Left ventricle myocardium superior (tissue), 1 donor: ENCODE measurements at regions not wholly inside any gene's neighbourhood (a gene's known extent, or its start where the extent isn't known, plus 50 kb on each side); places are given as distances from the start of the nearest gene placed in this dataset.
"Not testable (repeated sequence)": the region's sequence is repeated elsewhere in the genome, so short reads cannot be mapped to it uniquely, and the experiment has no call there.

ENCODE experiments used
- ATAC-seq: fragments of 200-7000 bp; cut with Tn5 transposase; one replicate; pipeline ENCODE4 v1.9.1; 2020; ENCODE audit warnings: mild to moderate bottlenecking, moderate library complexity
- DNase-seq: peaks from one replicate; pipeline ENCODE4 v3.0.0-alpha.2; 2020
- intact Hi-C: fragments of 100-400 bp; cut with micrococcal nuclease; formaldehyde crosslinking; loops from one replicate; pipeline ENCODE4 v1.11.0; 2022
- donor health status: DM: no; HTN: yes; CAD: no; lungs with severe emphysema.

DNA sequence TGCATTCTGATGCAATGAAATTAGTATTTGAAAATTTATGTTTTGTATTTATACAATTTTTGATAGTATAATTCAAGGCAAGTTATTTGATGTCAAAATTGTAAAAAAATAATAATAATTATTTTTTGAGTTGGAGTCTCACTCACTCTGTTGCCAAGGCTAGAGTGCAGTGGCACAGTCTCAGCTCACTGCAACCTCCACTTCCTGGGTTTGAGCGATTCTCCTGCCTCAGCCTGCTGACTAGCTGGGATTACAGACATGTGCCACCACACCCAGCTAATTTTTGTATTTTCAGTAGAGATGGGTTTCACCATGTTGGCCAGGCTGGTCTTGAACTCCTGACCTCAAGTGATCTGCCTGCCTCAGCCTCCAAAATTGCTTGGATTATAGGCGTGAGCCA, 342.4 kb upstream of the ARPP21 start:
- DNase-seq, intact Hi-C loops, ATAC-seq: not testable (repeated sequence)

DNA sequence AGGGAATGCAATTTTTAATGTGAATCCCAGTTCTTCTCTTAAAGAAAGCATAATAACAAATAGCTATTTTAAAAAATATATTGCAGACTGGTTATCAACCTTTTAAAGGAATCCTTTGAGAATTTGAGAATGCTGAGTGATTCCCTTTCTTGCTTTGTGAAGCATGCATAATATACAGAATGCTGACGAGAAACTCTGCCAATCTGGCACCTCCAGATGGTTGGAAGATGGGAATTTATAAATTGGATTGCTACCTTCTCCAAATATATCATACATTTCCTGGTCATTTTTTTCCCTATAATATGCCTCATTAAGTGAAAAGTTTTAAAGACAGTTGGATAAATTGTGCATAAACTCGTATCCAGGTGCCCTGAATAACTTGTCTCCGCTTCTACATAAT, 333.9 kb upstream of the ARPP21 start:
- ATAC-seq (no peak), DNase-seq (no peak)
- intact Hi-C loops = no loop called here

DNA sequence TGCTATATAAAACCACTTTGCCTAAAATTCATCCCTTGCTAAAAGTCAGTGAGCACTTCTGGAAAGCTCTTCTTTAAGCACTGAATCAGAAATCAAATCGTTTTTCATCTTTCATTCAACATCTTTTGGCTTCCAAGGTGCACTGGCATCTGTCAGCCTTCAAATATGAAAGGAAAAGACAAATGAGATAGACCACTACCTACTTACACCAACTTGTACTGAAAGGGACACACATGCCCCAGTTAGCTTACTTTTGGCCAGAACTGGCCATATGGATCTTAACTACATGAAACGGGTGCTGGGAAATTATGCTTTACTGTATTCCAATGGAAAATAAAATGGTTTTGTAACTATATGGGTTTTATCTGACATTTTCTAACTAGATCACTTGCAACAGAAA, 332.0 kb upstream of the ARPP21 start:
- intact Hi-C loops = no loop called here
- DNase-seq (no peak), ATAC-seq (no peak)

DNA sequence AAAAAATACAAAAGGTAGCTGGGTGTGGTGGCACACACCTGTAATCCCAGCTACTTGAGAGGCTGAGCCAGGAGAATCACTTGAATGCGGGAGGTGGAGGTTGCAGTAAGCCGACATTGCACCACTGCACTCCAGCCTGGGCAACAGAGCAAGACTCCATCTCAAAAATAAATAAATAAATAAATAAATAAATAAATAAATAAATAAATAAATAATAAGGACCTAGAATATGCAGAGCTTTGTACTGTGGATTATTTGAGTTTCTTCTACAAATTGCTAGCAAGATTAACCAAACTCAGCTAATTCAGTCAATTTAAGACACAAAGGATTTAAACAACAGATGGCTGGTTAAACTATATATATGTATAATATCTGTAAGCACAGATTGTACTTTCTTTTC, 322.5 kb upstream of the ARPP21 start:
- ATAC-seq, DNase-seq, intact Hi-C loops: not testable (repeated sequence)

DNA sequence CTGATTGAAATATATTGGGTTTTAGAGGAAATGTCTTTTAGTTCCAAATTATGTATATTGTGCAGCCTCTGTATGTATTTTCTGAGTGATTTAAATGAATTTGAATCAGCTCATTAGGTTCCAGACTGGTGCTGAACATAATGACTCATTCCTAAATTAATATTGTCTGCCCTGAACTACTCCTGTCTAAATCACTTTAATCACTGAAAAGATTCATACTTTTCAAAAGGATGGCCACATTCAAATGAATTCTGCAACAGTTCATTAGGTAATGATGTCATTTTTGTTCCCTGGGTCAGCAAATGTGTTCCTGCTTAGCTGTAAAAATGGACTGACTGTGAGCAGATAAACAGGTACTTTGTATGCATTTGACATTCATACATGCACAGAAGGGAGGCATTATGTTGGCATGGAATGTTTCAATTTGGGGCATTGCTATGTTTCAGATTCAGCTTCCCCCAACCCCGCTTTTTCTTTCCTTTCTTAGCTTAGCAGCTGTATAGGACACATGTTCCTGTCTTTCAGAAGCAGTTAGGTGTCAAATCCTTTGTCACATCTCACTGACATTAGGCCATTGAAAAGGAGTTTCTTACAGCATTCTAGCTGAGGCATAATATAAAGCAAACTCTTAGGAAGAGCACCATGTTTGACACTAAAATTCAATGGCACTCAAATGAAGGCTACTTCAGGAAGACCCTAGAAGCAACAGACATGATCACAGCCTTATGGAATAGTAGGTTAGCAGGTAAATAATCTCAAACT, 318.5 kb upstream of the ARPP21 start:
- intact Hi-C loops = no loop called here

DNA sequence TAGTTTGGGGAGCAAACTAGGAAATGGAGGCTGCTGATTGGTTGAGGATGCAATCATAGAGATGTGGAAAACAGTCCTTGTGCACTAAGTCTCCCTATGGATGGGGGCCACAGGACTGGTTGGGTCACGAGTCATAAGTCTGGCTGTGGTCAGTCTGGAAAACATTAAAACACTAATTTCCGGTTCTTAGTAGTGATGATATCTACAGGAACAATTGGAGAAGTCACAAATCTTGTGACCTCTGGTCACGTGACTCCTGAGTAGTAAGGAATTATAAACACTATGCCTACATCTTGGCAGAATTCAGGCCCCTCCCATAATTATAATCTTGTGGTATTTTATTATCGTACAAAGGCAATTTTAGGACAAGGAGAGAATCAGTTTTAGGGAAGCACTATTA, 317.3 kb upstream of the ARPP21 start:
- ATAC-seq = no peak
- intact Hi-C loops = no loop called here
- DNase-seq = no peak

More for the DNA sequence above, 318.5 kb upstream of the ARPP21 start:
- ATAC-seq = no peak
- no peak for DNase-seq

DNA sequence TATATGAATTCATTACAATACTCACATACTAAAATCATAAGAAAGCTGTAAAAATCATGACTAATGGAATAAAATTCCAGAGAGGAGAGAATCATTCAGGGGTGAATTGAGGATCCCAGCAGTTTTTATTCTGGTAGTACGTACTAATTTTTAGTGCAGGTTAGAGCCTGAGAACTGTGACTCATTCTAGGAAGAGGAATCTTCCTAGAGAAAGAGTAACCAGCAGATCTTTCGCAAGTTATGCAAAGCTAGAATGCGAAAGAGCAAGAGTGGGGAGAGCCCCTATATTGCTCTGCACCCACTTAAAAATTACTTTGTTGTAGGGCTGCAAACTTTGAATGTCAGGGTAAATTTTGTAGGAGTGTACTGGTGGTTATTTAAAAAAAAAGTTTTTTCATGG, 303.6 kb upstream of the ARPP21 start:
- ATAC-seq = no peak
- intact Hi-C loops = no loop called here
- DNase-seq = no peak

DNA sequence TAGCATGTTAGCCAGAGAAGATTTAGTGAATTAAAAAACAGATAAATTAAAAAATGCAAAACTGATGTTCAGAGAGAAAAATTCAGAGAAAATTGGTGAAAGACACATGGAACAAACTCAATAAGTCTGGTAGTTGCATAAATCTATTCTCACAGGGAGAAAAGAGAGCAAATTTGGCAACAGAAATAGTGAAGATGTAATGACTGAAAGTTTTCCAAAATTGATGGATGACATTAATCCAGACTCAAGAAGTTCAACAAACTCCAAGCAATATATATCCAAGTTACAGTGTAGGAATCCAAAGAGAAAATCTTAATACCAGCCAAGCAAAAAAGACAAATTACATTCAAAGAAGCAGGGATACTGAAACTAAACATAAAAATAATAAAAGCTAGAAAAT, 302.7 kb upstream of the ARPP21 start:
- ATAC-seq (no peak), DNase-seq (no peak)
- intact Hi-C loops = no loop called here

DNA sequence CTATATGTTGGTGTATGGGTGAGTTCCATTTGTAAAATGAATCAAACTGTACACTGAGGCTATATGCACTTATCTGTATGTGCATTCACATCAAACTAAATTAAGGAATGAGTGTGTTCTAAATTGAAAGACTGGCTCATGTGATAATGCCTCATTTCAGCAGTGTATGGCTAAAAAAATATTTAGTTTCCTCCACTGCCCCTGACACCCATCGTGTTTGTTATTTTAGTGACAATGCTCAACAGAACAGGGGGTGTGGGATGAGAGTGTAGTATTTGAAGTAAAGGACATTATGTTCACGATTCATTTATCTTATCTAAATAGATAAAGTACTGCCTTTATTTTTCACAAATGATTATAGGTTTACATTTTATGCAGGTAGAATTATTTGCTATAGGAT, 301.1 kb upstream of the ARPP21 start:
- intact Hi-C loops = no loop called here
- DNase-seq (no peak), ATAC-seq (no peak)

DNA sequence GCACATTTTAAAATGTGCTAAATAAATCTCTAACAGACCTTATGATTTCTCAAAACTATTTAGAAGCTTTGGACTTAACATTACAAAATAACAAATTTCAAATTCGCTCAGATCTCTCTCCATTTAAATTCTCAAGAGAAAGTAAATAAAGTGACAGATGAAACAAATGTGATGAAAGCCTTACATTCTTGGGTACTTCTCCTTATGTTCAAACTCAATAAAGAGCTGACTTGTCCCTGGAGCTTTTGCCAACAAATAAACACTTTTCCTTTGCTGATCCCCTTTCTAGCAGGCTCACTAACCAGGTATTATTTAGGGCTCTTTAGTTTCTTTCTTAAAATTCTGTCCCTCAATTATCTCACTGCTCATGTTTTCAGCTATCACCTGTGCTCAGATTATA, 259.1 kb upstream of the ARPP21 start:
- intact Hi-C loops = no loop called here
- DNase-seq (no peak), ATAC-seq (no peak)

DNA sequence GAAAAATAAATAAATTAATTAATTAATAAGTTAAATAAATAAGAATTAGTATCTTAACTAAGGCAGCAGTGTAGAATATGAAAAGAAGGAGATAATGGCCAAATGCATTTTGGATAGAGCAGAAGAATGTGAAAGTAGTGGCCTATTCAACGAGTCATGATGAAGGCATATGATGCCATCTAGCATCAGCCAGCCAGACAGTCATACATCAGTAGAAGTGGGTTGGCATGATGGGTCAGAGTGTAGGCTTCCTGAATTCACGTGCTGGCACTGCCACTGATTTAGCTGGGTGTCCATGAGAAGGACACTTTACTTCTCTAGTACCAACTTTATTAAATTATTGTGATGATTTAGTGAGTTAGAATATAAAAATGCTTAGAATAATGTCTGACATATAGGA, 256.1 kb upstream of the ARPP21 start:
- DNase-seq (no peak), ATAC-seq (no peak)
- intact Hi-C loops = no loop called here

DNA sequence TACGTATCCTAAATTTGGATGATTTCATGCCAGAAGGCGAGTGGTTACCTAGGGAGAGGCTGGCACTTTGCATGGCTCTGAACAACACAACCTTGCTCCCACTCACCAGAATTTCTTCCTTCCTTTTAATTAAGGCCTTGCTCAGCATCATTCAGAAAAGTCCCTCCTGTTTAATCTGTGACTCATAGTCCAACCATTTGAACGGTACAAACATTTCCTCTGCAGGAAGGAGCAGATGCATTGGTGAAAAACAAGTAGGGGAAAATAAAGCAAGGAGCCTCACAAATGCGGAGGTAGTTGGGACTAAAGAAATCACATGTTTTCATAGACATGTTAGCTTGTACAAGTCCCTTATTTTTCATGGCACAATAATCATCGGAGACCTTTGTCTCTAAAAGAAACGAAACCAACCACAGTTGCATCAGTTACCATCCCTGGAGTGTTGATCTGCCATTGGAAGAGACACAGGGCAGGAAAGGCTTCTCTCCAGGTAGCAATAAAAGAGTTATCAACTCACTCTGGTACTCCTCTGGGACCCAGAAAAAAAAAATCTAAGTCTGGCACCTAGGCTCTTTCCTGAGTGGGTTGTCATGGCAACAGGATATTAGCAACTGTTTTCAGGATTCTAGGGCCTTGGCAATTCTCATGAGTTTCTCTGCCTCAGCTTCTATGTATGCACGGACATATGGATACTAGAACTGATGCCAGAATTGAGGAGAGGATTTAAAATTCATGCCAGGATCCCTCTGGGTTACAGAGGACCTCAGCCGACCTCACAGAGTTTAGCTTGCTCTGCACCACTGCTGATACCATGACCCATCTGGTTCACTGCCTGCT, 255.4 kb upstream of the ARPP21 start:
- DNase-seq (no peak), ATAC-seq (no peak)
- intact Hi-C loops = no loop called here

DNA sequence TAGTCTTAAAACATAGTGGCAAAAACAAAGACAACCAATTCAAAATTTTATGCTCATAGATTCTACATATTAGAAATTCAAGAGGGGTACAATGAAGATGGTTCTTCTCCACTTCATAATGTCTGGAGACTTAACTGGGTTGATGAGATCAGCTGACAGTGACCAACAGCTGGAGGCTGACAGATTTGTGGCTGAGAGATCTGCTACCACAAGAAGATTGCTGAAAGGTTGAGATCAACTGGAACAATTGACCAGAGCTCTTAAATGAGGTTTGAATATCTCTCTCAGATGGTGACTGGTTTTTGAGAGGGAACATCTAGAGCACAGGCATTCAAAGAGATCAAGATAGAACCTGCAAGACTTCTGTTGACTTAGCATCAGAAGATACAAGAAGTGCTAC, 254.1 kb upstream of the ARPP21 start:
- intact Hi-C loops = no loop called here
- ATAC-seq (no peak), DNase-seq (no peak)

DNA sequence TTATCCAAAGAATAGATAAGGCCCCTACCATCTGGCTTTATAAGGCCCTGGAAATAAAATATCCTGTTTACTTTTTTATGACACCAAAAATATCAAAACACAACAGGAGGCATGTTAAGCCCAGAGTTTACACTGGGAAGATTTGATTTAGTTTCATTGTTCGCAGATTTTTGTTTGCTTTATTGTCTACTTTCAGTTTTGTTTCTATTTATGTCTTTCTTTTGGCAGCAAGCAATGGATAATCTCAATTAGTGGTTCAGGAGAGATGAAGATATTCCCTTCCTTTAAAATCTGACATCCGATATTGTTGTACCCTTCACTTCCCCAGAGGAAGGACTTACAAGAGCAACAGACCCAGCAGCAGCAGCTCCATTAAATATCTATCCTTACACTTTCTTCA, 249.4 kb upstream of the ARPP21 start:
- DNase-seq (no peak), ATAC-seq (no peak)
- intact Hi-C loops = no loop called here

DNA sequence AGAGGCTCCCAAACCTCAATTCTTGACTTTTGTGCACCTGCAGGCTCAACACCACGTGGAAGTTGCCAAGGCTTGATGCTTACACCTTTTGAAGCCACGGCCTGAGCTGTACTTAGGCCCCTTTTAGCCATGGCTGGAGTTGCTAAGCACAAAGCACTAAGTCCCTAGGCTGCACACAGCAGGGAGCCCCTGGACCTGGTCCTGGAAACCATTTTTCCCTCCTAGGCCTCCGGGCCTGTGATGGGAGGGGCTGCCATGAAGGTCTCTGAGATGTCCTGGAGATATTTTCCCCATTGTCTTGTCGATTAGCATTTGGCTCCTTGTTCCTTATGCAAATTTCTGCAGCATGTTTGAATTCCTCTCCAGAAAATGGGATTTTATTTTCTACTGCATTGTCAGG, 247.1 kb upstream of the ARPP21 start:
- intact Hi-C loops = no loop called here
- no peak for ATAC-seq
- DNase-seq = no peak

DNA sequence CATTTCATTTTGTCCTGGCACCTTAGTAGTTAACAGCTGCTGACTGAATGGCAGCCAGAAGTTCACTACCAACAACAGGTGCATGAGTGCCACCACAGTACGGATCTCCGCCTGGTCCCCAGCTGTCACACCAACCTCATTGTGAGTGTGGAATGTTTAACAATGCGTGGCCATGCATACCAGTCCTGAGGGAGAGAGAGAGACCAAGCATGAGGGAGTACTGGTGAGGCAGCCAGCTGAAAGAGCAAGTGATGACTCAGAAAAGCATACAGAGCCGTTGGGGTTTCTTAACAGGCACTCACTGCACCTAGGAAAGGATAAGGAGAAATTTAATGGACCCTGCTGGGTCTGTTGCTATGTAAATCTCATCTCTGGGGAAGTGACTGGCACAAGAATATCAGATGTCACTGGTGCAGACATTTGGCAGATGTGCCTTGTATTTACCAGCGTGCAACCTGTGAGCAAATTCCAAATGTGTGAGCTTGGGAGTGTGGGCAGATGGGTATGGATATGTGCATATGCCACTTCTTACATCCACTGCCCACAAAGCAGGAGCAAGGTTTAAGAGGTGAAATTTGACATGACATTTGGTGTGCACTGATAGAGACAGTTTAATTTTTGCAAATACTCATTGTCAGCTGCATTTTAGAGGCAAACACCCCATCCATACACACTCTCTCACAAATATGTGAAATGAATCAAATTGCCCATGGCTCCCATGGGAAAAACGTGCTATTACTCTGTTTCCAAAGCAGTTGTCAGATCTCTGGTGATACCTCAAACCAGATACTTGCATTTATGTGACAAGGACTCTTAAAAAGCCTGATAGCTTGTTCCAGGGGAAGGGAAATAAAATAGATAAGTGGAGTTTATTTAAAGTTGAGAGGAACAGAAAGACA, 245.2 kb upstream of the ARPP21 start:
- intact Hi-C loops = no loop called here
- no peak for ATAC-seq

DNA sequence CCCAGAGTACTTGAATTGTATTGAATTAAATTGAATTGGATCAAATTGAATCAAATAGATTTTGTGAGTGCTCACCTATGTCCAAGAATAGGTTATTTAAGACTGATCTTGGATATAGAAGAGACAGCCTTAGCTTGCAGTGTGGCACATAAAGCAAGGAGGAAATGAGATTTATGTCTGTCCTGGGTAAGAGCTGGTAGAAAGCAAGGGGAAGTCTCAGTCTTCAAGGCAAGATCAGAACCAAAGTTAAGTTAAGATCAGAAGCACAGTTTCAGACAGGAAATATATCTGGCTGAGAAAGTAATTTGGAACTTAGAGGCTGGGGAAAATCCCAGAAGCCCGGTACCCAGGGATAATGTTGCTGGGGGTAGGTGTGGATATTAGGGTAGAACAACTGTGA, 244.4 kb upstream of the ARPP21 start:
- no peak for ATAC-seq
- intact Hi-C loops = no loop called here
- DNase-seq = no peak

More for the DNA sequence above, 245.2 kb upstream of the ARPP21 start:
- no peak for DNase-seq

DNA sequence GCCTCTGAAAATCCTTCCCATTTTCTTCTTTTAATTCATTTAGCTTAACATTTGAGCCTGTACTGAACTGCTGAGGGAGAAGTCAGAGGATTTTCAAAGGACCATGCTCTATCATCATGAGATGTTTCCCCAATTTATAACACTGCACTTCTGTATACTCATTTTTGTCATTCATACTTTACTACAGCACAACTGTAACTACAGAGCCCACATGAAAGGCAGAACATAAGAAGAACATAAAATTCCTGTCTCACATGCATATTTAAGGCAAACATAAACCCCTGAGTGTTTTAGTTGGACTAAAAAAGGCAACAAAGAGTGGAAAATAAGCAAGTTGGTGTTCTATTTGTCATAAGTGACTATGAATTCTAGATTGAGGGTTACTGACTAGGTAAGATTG, 237.7 kb upstream of the ARPP21 start:
- intact Hi-C loops = no loop called here
- no peak for ATAC-seq

DNA sequence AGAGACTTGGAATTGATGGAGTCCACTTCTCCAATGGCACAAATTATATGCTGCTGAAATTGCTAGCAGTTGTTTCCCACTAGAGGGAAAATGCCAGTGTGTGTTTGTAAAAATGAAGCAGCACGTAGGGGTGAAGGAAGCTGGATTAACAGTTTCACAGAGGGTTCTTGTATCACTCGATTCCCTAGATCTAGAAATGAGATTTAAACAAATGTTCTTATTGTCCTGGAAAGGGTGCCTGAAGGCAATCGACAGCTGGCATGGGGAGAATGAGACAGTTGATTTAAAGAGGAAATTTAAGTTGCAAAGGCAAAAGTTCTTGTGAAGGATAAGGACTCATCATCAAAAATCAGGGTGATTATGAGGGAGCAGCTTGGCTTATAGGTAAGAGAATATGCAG, 234.8 kb upstream of the ARPP21 start:
- intact Hi-C loops = no loop called here
- ATAC-seq (no peak), DNase-seq (no peak)

More for the DNA sequence above, 237.7 kb upstream of the ARPP21 start:
- no peak for DNase-seq

DNA sequence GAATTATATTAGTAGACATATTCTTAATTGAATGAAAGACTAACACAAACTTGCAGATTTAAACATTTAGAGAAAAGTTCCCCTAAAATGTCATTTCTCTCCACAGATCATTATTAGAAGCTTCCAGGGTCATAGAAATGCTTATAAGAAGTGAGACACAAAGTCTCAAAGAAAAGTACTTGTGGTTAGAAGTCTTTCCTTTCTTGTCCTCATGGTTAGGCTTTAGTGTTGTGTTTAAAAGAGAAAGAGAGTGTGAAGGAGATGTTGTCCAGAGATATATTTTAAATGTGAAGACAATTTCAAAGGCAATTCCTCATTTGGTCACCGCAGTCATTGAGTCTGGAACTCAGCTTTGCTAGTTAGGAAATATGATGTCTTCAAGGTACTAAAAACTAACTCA, 230.4 kb upstream of the ARPP21 start:
- intact Hi-C loops = no loop called here
- ATAC-seq = no peak
- no peak for DNase-seq
